Amniotic stem cell (primary cell): ENCODE measurements at regions not wholly inside any gene's neighbourhood (a gene's known extent, or its start where the extent isn't known, plus 50 kb on each side); places are given as distances from the start of the nearest gene placed in this dataset.
"Not testable (repeated sequence)": the region's sequence is repeated elsewhere in the genome, so short reads cannot be mapped to it uniquely, and the experiment has no call there.

ENCODE experiments used
- DNase-seq: peaks from one replicate; lab custom pipeline; 2025; lab: John Stamatoyannopoulos, UW

DNA sequence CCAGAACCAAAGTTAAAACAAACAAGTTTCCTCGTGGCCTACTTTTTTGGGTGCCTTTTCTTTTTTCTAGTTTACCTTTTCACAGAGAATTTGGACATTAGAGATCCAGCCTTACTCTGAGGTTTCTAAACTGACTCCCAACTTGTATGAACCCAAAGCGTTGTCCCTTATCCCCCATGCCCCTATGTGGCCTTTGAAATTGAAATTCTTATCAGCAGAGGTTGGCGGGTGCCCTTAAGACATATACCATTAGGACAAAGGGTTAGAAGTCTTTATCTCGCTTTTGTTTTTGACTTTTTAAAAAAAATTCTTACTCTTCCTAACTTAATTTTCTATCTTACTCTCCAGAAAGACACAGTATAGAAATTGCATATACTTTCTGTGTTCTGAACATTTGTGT, 76.3 kb upstream of the C7orf33 start:
- no peak for DNase-seq

DNA sequence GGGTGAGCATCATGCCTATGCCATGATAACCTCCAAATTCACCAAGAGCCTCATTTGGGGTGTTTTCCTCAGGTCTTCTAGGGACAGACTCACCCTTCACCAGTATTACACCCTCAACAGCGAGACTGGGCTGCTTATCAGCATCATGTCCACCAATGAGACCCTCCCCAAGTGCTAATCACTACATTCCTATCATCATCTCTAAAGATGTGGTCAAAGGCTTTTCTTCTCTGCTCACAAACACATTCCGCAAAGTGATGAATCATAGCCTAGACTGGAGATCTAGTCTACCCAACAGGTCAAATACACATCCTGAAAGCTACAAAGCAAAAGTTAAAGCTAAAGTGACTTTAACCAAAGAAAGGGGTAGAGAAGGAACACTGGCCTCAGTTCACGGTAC, 75.3 kb upstream of the C7orf33 start:
- DNase-seq: no peak

GRCh38 chr7:148515728-148516695, 74.6 kb upstream of the C7orf33 start:
- DNase-seq: no peak

DNA sequence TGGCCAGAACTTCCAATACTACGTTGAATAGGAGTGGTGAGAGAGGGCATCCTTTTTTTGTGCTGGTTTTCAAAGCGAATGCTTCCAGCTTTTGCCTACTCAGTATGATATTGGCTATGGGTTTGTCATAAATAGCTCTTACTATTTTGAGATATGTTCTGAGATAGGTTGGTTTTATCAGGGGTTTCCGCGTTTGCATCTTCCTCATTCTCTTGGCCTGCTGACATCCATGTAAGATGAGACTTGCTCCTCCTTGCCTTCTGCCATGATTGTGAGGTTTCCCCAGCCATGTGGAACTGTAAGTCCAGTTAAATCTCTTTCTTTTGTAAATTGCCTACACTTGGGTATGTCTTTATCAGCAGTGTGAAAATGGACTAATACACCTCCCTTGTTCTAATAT, 71.2 kb upstream of the C7orf33 start:
- DNase-seq: not testable (repeated sequence)

GRCh38 chr7:148521271-148521670, 69.3 kb upstream of the C7orf33 start:
- no peak for DNase-seq

DNA sequence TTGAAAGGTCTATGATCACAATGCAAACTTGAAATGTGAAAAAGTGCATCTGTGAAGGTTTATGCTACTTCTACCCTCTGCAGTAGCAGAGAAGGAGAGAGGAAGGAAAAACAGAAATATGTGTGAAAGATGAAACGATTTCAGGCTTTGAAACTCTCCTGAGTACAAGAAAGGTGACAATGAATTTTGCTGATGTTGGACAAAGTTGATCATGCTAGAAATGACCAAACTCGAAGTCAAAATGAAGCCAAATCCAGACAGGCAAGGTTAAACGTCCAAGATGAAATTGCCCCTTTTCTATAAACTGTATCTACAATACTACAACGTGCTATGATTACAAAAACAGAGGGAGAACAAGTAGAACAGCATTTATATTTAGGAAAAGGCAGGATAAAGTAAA, 67.0 kb upstream of the C7orf33 start:
- DNase-seq: no peak

- no peak for DNase-seq
Observed at GRCh38 chr7:148524479-148525224, 65.9 kb upstream of the C7orf33 start.

DNA sequence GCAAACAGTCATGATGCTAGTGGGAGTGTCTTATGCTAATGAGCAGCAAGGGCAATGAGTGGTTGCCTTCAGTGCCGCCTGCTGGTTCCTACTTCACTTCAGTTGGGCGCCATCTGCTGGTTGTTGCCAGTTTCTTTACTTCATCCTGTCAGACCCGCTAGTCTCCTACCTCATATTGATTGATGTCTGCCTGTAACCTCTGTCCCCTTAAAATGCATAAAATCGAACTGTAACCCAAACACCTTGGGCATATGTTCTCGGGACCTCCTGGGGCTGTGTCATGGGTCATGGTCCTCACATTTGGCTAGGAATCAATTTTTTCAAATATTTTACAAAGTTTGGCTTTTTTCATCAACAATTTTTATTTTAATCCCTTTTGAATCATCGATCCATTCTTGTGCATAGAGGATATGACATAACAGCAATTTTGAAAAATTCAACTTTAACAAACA, 62.8 kb upstream of the C7orf33 start:
- DNase-seq: no peak

- DNase-seq: no peak
Observed at GRCh38 chr7:148535217-148535616, 55.3 kb upstream of the C7orf33 start.

DNA sequence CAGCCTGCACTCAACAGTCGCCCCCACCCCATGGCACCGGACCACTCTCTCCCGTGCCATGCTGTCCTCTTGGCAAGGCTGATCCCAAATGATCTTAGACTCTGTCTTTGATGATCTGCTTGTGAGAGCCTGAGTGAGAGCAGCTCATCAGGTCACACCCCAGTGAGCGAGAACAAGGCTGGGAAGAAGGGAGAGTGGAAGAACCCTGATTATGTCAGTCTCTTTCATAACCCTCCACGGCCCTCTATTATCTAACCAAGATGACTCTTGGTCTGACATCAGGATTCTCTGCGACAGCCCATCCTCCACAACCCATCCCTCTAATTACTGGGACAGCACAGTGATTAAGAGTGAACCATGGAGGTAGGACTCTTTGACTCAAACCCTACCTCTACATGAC, 53.1 kb upstream of the C7orf33 start:
- DNase-seq: no peak

GRCh38 chr7:148540041-148540738, 50.4 kb upstream of the C7orf33 start:
- peak; percentile 4 for DNase-seq
